Esophagus muscularis mucosa (tissue), 4 donors: ENCODE measurements at regions not wholly inside any gene's neighbourhood (a gene's known extent, or its start where the extent isn't known, plus 50 kb on each side); places are given as distances from the start of the nearest gene placed in this dataset.

Source experiments
- DNase-seq: peaks from one replicate; pipeline ENCODE4 v3.0.0-alpha.2; 2017; ENCODE audit errors: extremely low spot score
- H3K27ac ChIP-seq, 4 donors: fragments of 200-600 bp; sonication (generic); replicated peaks in 1 of 4; 1 replicate in 3 of 4; 2 replicates in 1 of 4; pipeline ENCODE4 v1.5.1; 2016 to 2019; ENCODE audit warnings: mild to moderate bottlenecking in 1 of 4
- H3K27me3 ChIP-seq, 4 donors: fragments of 200-600 bp; sonication (generic); one replicate each; pipeline versions ENCODE4 v1.5.1 to v1.6.0; 2016 to 2019
- H3K36me3 ChIP-seq, 4 donors: fragments of 200-600 bp; sonication (generic); one replicate each; pipeline ENCODE4 v1.5.1; 2016 to 2019
- H3K4me1 ChIP-seq, 4 donors: fragments of 200-600 bp; sonication (generic); one replicate each; pipeline ENCODE4 v1.5.1; 2016 to 2019
- H3K4me3 ChIP-seq, 4 donors: fragments of 200-600 bp; sonication (generic); 1 replicate in 2 of 4; 2 replicates in 2 of 4; pipeline ENCODE4 v1.5.1; 2016 to 2019; ENCODE audit warnings: mild to moderate bottlenecking in 4 of 4, moderate library complexity in 1 of 4
- H3K9me3 ChIP-seq, 4 donors: fragments of 200-600 bp; sonication (generic); 1 replicate in 3 of 4; 2 replicates in 1 of 4; pipeline ENCODE4 v1.5.1; 2016 to 2019
- EP300 ChIP-seq: sonication (generic); formaldehyde crosslinking; IDR thresholded peaks from one replicate; pipeline ENCODE4 v1.6.1; 2017; ENCODE audit warnings: antibody characterized with exemption
- POLR2A ChIP-seq: fragments of 450-650 bp; IDR thresholded peaks from one replicate; pipeline ENCODE4 v1.6.1; 2017; ENCODE audit warnings: antibody characterized with exemption, moderate library complexity, mild to moderate bottlenecking, low read depth
- POLR2AphosphoS5 ChIP-seq, 2 donors: sonication (generic); formaldehyde crosslinking; IDR thresholded peaks; one replicate each; pipeline ENCODE4 v1.6.1; 2017; ENCODE audit warnings: antibody characterized with exemption in 2 of 2
- WGBS: methylation state at CpG from one replicate; pipeline ENCODE4 v1.1.5; 2018; 5-methylcytosine and 5-hydroxymethylcytosine counted together
- intact Hi-C: fragments of 100-400 bp; cut with DNase I; formaldehyde crosslinking; loops from one replicate; pipeline ENCODE4 v1.15.1; 2023
- TF ChIP-seq, protein P1 (sequence below), 3 experiments: fragments of 200-600 bp in 2 of 3; fragments of 450-650 bp in 1 of 3; sonication (generic) in 2 of 3; IDR thresholded peaks; one replicate each; pipeline ENCODE4 v1.5.1; 2017 to 2019; ENCODE audit warnings: antibody characterized with exemption in 3 of 3, mild to moderate bottlenecking in 2 of 3, moderate library complexity in 1 of 3

GRCh38 chr12:11968048-11968383 lies 102.7 kb upstream of the BCL2L14 start:
- Histone ChIP-seq H3K36me3 (no peaks in the 10 kb centered on the region), H3K4me3 (no peak overlapping the region), H3K27me3 (no peaks in the 10 kb centered on the region), H3K27ac (no peak overlapping the region), H3K4me1 (no peaks in the 10 kb centered on the region), H3K9me3 (no peaks in the 10 kb centered on the region)
- no peak for DNase-seq
- WGBS: 77% methylated on average over 5 of the region's 5 CpGs
- no peak for TF ChIP-seq POLR2AphosphoS5 (IDR thresholded peaks at IDR 0.05)
- TF ChIP-seq, protein P1, sequence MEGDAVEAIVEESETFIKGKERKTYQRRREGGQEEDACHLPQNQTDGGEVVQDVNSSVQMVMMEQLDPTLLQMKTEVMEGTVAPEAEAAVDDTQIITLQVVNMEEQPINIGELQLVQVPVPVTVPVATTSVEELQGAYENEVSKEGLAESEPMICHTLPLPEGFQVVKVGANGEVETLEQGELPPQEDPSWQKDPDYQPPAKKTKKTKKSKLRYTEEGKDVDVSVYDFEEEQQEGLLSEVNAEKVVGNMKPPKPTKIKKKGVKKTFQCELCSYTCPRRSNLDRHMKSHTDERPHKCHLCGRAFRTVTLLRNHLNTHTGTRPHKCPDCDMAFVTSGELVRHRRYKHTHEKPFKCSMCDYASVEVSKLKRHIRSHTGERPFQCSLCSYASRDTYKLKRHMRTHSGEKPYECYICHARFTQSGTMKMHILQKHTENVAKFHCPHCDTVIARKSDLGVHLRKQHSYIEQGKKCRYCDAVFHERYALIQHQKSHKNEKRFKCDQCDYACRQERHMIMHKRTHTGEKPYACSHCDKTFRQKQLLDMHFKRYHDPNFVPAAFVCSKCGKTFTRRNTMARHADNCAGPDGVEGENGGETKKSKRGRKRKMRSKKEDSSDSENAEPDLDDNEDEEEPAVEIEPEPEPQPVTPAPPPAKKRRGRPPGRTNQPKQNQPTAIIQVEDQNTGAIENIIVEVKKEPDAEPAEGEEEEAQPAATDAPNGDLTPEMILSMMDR (IDR thresholded peaks at IDR 0.05): no peak
- no peak for TF ChIP-seq POLR2A
- no peak for TF ChIP-seq EP300
- intact Hi-C loops: no loop called here

DNA sequence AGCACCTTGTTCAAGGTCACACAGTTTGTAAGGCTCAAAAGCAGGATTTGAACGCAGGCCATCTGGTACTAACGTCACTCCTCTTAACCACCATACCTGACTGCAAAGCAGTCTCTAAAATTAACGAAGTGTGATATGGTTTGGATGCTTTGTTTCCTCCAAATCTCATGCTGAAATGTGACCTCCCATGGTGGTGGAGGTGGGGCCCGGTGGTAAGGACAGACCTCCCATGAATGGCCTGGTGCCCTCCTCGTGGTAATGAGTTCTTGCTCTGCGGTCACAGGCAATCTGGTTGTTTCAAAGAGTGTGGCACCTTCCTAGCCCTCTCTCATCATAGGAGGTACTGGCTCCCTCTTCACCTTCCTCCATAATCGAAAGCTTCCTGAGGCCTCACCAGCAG lies 102.2 kb upstream of the BCL2L14 start:
- 88% methylated on average over 7 of the region's 7 CpGs for WGBS
- TF ChIP-seq POLR2AphosphoS5 (IDR thresholded peaks at IDR 0.05) (no peak), POLR2A (no peak), EP300 (no peak)
- TF ChIP-seq, protein P1 (IDR thresholded peaks at IDR 0.05): no peak
- intact Hi-C loops: no loop called here

GRCh38 chr12:11969437-11970154 lies 101.1 kb upstream of the BCL2L14 start:
- no peak overlapping the region for H3K27ac ChIP-seq
- H3K27me3 ChIP-seq: no peaks in the 10 kb centered on the region
- intact Hi-C loops: no loop called here
- no peaks in the 10 kb centered on the region for H3K4me1 ChIP-seq
- no peak overlapping the region for H3K4me3 ChIP-seq
- no peaks in the 10 kb centered on the region for H3K9me3 ChIP-seq
- TF ChIP-seq, protein P1 (IDR thresholded peaks at IDR 0.05): no peak
- TF ChIP-seq POLR2A (no peak), EP300 (no peak), POLR2AphosphoS5 (IDR thresholded peaks at IDR 0.05) (no peak)
- DNase-seq: no peak
- 77% methylated on average over 8 of the region's 8 CpGs for WGBS
- no peaks in the 10 kb centered on the region for H3K36me3 ChIP-seq

More for the DNA sequence above, 102.2 kb upstream of the BCL2L14 start:
- H3K36me3 ChIP-seq: no peaks in the 10 kb centered on the region
- no peak for DNase-seq
- H3K9me3 ChIP-seq: no peaks in the 10 kb centered on the region
- H3K27me3 ChIP-seq: no peaks in the 10 kb centered on the region
- H3K4me3 ChIP-seq: no peak overlapping the region
- H3K4me1 ChIP-seq: no peaks in the 10 kb centered on the region
- H3K27ac ChIP-seq: no peak overlapping the region

DNA sequence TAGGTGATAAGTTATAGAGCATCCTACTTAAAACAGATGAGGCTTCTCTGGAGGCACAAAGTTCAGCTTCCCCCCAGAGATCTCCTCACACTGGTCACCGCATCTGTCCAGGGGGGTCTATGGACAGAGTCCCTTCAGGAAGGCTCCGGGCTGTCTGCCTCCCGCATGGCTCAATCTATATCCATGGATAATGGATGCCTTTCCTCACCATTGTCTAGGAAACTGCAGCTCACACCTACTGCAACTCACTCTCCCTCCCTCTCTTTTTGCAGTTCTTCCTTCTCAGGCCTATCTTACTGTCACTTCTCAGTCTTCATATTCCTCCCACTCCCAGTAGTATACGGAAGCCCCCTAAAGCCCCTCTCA lies 100.6 kb upstream of the BCL2L14 start:
- H3K27me3 ChIP-seq: no peaks in the 10 kb centered on the region
- H3K9me3 ChIP-seq: no peaks in the 10 kb centered on the region
- no peaks in the 10 kb centered on the region for H3K4me1 ChIP-seq
- H3K36me3 ChIP-seq: no peaks in the 10 kb centered on the region
- intact Hi-C loops: no loop called here
- H3K4me3 ChIP-seq: no peak overlapping the region
- H3K27ac ChIP-seq: no peak overlapping the region
- no peak for DNase-seq
- WGBS: 78% methylated on average over 4 of the region's 4 CpGs
- TF ChIP-seq EP300 (no peak), POLR2A (no peak), POLR2AphosphoS5 (IDR thresholded peaks at IDR 0.05) (no peak)
- TF ChIP-seq, protein P1 (IDR thresholded peaks at IDR 0.05): no peak

- H3K27ac ChIP-seq: no peak overlapping the region
- 87% methylated on average over 6 of the region's 6 CpGs for WGBS
Measured at GRCh38 chr12:11973396-11973795, 97.3 kb upstream of the BCL2L14 start.

More at GRCh38 chr12:11973396-11973795, 97.3 kb upstream of the BCL2L14 start:
- DNase-seq: no peak
- intact Hi-C loops: no loop called here
- Histone ChIP-seq H3K36me3 (no peaks in the 10 kb centered on the region), H3K9me3 (no peaks in the 10 kb centered on the region), H3K4me3 (no peak overlapping the region), H3K27me3 (no peaks in the 10 kb centered on the region), H3K4me1 (no peaks in the 10 kb centered on the region)
- TF ChIP-seq POLR2AphosphoS5 (IDR thresholded peaks at IDR 0.05) (no peak), EP300 (no peak), POLR2A (no peak)
- TF ChIP-seq, protein P1 (IDR thresholded peaks at IDR 0.05): no peak
